GM21529 (cell line): ENCODE measurements at regions not wholly inside any gene's neighbourhood (a gene's known extent, or its start where the extent isn't known, plus 50 kb on each side); places are given as distances from the start of the nearest gene placed in this dataset.
"Not testable (repeated sequence)": the region's sequence is repeated elsewhere in the genome, so short reads cannot be mapped to it uniquely, and the experiment has no call there.

Source experiments
- ATAC-seq: cut with Tn5 transposase; IDR thresholded peaks from one replicate; pipeline ENCODE4 v1.9.1; 2021; ENCODE audit not compliant: unreplicated experiment

DNA sequence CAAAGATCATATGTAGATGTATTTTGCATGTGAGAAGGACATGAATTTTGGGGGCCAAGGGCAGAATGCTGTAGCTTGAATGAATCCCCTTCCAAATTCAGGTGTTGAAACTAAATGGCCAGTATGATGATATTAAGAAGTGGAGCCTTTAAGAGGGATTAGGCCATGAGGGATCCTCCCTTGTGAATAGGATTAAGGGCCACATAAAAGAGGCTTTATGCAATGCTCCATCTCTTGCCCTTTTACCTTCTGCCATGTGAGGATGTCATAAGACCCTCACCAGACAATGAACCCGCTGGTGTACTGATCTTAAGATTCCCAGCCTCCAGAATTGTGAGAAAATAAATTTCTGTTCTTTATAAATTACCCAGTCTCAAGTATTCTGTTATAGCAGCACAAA lies 206.1 kb downstream of the YTHDC2 start:
- ATAC-seq, result no peak

DNA sequence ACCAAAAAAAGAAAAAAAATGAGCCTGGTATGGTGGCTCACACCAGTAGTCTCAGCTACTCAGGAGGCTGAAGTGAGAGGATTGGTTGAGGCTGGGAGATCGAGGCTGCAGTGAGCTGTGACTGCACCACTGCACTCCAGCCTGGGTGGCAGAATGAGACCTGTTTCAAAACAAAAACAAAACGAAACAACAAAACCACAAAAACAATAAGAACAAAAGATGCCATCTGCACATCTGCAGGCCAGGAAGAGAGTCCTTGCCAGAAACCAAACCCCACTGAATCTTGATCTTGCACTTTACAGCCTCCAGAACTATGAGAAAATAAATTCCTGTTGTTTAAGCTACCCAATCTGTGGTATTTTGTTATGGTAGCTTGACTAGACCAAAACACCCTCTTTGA lies 207.7 kb downstream of the YTHDC2 start:
- ATAC-seq, result no peak

DNA sequence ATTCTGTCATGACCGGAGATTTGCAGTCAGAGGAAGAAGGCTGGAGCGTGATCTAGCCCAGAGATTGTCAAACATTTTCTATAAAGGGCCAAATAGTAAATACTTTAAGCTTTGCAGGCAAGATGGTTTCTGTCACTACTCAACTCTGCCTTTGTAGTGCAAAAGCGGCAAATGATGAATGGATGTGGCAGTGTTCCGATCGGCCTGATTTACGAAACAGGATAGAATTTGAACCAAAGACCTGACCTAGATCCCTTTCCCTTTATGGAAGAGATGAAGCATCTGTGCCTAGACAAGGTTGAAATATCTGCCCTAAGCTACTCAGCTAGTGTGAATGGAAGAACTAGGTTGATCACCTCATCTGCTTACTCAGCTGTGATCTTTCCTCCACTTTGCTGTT lies 209.5 kb downstream of the YTHDC2 start:
- ATAC-seq, result no peak

DNA sequence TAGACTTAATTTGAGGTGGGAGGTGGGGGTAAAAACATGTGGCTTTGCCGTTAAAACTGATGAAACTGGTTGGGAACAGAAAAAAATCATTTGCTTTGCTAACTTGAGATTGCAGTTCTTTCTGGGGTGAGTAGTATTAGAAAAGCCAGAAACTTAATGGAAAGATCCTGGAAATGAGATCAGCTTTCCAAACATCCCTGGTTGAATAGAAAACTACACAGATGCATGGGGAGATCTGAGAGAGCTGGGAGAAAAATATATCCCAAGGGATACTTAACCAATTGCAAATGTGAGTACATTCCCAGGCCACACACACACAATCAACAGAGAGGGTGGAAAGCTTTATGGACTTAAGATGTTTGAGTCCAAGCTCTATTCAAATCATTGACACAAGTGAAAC lies 222.3 kb downstream of the YTHDC2 start:
- ATAC-seq, result no peak

DNA sequence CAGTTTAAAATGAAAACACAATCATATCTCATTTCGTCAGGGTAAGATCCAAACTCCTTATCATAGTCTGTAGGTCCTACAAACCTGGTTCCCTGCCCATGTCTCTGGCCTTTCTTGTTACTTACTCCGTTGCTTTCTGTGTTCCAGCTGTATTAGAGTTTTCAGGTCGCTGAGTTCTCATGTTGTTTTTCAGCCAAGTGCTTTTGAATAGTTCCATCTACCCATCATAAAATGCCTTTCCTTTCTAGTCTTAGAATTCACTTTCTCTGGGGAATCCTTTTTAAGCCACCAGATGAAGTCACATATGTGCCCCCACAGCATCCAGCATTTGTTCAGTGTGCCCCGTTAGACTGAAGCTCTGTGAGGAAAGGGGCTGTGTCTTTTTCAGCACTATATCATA lies 228.7 kb downstream of the YTHDC2 start:
- ATAC-seq, result no peak

DNA sequence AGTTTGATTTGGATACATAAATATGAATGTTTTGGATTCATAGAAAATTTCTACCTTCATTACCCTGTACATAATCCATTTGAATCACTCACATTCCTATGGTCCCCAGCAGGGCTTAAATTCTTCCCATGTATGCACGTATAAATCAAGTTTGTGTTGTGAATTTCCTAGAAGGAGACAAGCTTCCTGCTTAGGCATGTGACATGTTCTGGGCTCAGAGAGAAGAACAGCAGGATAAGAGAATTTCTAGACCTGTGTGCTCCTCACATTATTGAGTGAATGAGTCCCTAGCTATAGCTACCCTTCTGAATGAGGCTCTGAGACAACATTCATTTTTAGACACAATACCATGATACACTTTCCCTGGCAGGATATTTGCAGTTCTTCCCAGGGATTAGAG lies 229.1 kb downstream of the YTHDC2 start:
- no peak for ATAC-seq

DNA sequence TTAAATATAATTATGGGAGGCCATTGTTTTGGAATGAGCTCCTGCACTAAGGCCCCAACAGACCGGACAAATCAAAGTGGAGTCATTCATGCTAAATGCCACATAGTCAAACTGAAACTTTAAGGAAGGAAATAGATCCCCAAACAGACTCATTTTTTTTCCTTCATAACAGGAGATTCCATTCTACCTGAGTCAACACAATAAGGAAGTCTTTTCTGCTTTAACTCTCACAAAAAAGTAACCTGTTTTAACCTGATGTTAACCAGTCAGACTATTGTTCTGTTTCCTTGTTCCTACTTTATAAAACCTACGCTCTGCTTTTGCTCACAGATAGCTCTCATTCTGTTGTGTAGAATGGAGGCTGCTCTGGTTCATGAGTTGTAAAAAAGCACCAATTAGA lies 234.9 kb downstream of the YTHDC2 start:
- ATAC-seq, result no peak

DNA sequence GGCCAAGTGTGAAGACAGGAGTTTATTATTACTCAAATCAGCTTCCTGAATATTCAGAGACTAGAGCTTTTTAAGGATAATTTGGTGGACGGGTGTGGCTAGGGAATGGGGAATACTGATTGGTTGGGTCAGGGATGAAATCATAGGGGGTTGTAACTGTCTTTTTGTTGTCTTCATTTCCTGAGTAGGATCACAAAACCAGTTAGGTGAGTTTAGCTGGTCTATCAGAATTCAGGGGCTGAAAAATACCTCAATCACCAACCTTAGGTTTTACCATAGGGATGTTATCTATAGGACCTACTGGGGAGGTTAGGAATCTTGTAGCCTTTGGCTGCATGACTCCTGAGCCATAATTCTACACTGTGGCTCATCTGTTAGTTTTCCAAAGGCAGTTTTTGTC lies 235.8 kb downstream of the YTHDC2 start:
- no peak for ATAC-seq

DNA sequence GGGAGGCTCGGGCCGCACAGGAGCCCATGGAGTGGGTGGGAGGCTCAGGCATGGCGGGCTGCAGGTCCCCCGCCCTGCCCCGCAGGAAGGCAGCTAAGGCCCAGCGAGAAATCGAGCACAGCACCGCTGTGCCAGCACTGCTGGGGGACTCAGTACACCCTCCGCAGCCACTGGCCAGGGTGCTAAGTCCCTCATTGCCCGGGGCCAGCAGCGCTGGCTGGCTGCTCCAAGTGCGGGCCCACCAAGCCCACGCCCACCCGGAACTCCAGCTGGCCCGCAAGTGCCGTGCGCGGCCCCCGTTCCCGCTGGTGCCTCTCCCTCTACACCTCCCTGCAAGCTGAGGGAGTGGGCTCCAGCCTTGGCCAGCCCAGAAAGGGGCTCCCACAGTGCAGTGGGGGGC lies 239.7 kb downstream of the YTHDC2 start:
- not testable (repeated sequence) for ATAC-seq

DNA sequence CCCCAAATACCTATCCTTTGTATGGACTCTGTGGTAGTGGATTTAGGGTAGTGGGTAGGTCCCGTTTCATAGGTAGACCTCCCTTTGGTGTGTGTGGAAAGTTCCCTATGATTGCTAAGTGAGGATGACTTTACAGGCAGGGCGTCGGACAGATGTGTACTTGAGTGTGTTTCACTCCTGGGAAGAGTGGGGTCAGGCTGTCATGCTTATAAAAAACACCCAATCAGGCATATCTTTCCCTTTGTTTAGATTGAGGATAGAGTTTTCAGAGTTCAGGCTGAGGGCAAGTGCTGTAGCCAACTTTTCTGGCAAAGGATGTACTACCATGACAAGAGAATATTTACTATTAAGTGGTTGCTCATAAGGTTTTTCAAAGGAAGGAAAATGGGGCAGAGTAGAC lies 242.0 kb downstream of the YTHDC2 start:
- ATAC-seq, result no peak

DNA sequence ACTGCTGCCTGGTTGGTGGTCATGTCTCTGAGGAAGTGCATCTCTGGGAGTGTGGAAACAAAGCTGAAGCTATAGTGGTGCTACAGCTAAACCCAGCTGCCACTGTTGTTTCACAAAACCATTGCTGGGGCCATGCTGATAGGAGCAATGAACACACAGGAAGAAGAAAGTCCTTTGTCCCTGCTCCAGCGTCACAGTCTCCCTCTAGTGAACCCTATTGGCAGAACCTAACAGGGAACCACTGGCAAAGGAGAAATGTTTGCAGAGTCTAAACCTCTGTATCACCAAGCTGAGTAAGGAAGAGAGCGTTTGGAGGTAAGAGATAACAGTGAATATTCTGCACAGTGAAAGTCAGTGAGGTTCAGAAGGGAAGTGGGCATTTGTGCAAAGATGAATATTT lies 244.0 kb downstream of the YTHDC2 start:
- ATAC-seq, result no peak

DNA sequence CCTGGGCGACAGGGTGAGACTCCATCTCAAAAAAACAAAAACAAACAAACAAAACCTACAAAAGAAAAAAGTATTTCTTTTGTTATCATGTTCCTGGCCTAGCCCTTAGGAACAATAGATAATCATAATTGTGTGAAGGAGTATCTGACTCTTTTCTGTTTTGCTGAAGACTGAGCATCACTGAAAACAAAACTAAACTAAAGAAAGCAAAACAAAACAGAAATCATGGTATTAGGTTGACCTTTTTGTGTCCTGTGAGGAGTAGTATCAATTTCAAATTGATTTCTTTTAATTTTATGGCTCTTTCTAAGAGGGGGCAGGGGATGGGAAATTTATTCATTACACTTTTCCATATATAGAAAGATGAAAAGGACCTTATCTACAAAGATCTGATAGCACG lies 246.0 kb downstream of the YTHDC2 start:
- peak; percentile 41 for ATAC-seq

DNA sequence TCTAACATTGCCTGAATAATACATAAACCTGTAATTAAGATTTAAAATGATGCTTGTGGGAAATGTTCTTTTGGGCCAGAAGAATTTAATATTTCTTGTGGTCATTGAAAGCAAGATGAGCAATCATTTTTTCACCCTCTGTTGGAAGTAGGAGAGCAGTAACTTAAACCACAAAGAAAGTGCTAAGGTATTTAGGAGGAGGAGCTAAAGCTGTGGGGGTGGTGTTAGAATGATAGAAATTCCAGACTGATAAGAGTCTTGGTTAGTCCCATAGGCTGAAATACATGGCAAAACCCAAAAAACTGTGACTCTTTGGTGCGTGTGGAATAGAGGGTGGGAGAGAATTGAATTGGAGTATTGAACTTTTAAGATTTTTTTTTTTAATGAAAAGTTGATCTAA lies 247.0 kb downstream of the YTHDC2 start:
- no peak for ATAC-seq

DNA sequence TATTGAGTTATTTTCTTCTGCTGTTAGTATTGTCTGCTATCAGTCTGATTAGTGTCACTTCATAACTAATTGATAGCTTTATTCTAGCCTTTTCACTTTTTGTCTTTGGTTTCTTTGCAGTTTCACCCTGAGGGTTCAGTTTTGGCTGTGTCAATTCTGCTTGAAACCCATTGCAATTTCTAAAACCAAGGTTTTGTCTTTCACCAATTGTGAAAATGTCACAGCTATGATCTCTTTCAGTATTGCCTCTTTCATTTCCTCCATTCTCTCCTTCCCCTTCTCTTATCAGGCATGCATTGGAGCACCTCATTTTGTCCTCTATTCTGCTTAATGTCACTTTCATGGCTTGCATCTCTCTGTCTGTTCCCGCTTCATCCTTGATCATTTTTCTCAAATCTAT lies 248.1 kb downstream of the YTHDC2 start:
- ATAC-seq, result no peak

DNA sequence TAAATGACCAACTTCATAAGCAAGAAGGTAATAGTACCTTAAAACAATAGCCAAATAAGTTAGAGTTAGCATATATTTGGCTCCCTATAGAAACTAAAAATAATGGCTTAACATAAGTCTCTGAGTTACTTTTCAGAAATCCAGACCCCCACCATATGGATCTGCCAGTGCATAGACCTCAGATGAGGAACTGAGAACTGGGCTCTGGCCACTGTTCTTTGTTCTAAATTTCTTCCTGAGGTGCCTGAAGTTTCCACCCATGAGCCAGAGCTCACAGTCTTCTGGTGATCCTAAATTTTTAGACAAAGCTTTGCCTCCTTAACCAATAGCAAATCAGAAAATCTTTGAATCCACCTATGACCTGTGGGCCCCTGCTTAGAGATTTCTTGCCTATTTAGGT lies 250.9 kb downstream of the YTHDC2 start:
- ATAC-seq, result no peak

DNA sequence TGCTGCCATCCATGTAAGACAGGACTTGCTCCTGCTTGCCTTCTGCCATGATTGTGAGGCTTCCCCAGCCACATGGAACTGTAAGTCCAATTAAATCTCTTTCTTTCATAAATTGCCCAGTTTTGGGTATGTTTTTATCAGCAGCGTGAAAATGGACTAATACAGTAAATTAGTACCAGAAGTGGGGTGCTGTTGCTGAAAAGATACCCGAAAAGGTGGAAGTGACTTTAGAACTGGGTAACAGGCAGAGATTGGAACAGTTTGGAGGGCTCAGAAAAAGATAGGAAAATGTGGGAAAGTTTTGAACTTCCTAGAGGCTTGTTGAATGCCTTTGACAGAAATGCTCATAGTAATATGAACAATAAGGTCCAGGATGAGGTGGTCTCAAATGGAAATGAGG lies 253.3 kb downstream of the YTHDC2 start:
- not testable (repeated sequence) for ATAC-seq

DNA sequence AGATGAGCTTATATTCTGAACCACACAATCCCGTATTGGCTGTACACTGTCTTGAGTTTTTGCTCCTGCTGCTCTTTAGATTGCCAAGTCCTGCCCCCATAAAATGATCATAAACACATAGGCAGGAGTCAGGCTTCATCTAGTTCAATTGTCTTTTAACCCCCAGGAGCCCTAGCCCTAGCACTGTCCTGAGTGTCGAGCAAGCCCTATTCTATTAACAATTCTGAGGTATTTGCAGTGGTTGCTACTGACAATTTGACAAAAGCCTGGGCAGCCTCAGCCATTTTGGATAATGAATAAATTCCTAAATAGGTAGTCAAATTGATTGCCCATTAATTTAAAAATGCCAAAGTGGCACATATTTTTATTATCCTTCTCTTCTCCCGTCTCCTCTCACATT lies 257.2 kb downstream of the YTHDC2 start:
- ATAC-seq, result no peak

DNA sequence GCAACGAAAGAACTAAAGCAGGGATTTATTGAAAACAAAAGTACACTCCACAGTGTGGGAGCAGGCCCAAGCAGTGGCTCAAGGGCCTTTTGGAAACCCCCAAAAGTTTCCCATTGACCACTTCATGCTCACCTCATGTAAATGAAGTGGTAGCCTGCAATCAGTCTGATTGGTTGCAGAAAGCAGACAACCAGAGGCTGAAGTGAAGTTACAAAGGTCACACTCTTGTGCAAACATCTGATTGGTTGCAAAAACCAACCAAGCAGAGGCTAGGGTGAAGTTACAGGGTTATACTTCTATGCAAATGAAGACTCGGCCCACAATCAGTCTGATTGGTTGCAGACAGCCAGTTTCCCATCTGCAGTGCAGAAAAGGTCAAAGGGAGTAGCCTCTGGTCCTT lies 258.0 kb downstream of the YTHDC2 start:
- ATAC-seq, result peak; percentile 56

DNA sequence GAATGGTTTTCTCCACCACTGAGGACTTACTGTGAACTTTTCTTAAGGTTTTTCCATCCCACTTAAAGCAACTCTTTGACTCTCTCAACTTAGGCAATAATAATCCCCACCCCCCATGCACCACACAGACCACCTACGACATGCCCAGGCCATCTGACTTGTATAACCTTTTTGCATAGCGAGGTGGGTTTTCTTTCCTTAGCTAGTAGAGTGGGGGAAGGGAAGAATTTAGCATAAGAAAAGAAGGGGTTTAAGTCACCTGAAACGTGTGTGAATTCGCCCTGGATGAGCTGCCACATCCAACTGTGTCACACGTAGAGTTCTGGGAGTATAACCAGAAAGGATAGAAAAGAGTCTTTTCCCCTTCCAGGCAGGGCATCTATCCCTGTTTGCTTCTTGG lies 262.7 kb downstream of the YTHDC2 start:
- ATAC-seq, result no peak

DNA sequence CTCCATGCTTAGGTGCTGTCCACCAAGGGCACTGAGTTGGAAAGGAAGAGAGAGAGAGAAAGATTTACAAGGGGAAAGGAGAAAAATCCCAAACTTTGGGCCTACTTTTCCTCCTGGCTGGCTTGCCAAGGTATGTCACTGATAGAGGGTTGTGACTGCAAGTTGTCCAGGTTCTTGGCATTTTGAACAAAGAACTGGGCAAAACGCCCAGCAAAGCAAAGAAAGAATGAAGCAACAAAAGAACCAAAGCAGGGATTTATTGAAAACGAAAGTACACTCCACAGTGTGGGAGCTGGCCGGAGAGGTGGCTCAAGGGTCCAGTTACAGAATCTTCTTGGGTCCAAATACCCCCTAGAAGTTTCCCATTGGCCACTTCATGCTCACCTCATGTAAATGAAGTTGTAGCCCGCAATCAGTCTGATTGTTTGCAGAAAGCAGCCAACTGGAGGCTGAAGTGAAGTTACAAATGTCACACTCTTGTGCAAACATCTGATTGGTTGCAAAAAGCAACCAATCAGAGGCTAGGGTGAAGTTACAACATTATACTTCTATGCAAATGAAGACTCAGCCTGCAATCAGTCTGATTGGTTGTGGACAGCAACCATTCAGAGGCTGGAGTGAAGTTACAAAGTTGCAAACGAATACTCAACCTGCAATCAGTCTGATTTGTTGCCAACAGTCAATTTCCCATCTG lies 263.5 kb downstream of the YTHDC2 start:
- ATAC-seq, result no peak

DNA sequence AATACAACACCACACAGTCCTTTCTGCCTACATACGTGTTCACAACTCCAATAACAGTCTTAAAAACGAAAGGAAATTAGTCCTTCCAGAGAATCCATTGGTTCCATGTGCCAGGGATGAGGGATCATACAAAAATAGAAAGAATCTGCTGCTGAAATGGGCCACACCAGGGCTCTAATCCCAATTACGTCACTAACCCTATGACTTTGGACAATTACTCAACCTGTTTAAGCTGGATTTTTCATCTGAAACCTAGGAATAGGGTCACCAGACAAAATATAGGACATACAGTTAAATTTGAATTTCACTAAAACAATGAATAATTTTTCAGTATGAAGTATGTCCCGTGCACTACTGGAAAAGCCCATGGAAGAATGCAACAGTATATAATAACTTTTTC lies 264.7 kb downstream of the YTHDC2 start:
- no peak for ATAC-seq

DNA sequence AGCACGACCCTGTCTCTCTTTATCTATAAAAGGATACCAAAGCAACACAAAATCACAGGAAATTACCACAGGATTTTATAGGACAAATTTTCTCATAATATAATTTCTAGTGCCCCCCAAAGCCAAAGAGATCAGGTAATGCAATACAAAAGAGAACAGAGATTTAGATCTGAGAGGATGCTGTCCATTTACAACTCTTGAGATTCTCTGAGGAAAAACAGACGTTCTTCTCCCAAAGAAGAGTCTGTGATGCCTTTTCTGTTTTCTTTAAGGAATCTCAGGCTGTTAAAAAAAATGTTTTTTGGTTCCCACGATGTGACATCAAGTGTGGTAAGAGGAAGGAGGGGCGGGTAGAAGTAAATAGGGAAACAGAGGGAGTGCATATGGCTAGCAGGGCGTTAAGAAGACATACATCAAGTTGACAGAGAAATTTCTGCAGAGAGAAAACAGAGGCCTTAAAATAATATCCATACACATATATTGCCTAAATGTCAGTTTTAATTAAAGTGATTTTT lies 274.7 kb downstream of the YTHDC2 start:
- ATAC-seq, result no peak

DNA sequence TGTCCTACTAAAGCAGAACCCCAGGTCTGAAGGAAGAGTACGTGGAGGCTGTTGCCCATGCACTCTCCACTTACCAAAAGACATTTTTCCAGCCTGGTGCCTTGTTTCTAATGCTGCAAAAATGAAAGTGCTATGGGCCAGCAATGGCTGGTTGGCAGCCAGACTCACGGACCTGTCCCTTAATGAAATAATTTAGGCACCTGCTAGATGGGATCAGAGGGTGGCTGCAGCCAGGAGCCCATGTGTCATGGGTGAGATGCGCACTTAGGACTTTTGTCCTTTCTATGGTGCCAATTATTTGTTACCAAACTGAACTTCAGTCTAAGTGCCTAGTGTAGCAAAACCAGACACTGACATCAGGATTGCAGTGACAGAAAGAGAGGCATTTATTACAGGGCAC lies 276.3 kb downstream of the YTHDC2 start:
- ATAC-seq, result no peak
